ENCODE measurements at regions not wholly inside any gene's neighbourhood (a gene's known extent, or its start where the extent isn't known, plus 50 kb on each side); places are given as distances from the start of the nearest gene placed in this dataset.

- no peak for TF ChIP-seq CTCF (IDR thresholded peaks at IDR 0.05; ENCODE audit: low read depth, low read length)
- DNase-seq (ENCODE audit: low read depth, low spot score): no peak
- in situ Hi-C loops (cut with HindIII; ENCODE audit: low sequenced_read_pairs): no loop called here
- H3K4me3 ChIP-seq (ENCODE audit: low read depth, low read length): no peak overlapping the region
Measured at GRCh38 chr2:12839339-12839738, 122.6 kb downstream of the TRIB2 start.

GRCh38 chr2:12841021-12841420, 124.3 kb downstream of the TRIB2 start:
- DNase-seq (ENCODE audit: low read depth, low spot score): no peak
- no peak for TF ChIP-seq CTCF (IDR thresholded peaks at IDR 0.05; ENCODE audit: low read depth, low read length)
- in situ Hi-C loops (cut with HindIII; ENCODE audit: low sequenced_read_pairs): no loop called here
- no peak overlapping the region for H3K4me3 ChIP-seq (ENCODE audit: low read depth, low read length)

- DNase-seq (ENCODE audit: low read depth, low spot score): no peak
- in situ Hi-C loops (cut with HindIII; ENCODE audit: low sequenced_read_pairs): no loop called here
Measured at GRCh38 chr2:12842917-12843316, 126.2 kb downstream of the TRIB2 start.

GRCh38 chr2:12844511-12844910, 127.8 kb downstream of the TRIB2 start:
- DNase-seq (ENCODE audit: low read depth, low spot score): no peak
- in situ Hi-C loops (cut with HindIII; ENCODE audit: low sequenced_read_pairs): no loop called here
- TF ChIP-seq CTCF (IDR thresholded peaks at IDR 0.05; ENCODE audit: low read depth, low read length): no peak
- H3K4me3 ChIP-seq (ENCODE audit: low read depth, low read length): no peak overlapping the region

More at GRCh38 chr2:12842917-12843316, 126.2 kb downstream of the TRIB2 start:
- TF ChIP-seq CTCF (IDR thresholded peaks at IDR 0.05; ENCODE audit: low read depth, low read length): no peak
- no peak overlapping the region for H3K4me3 ChIP-seq (ENCODE audit: low read depth, low read length)

- H3K4me3 ChIP-seq (ENCODE audit: low read depth, low read length): no peak overlapping the region
- TF ChIP-seq CTCF (IDR thresholded peaks at IDR 0.05; ENCODE audit: low read depth, low read length): no peak
- no peak for DNase-seq (ENCODE audit: low read depth, low spot score)
- in situ Hi-C loops (cut with HindIII; ENCODE audit: low sequenced_read_pairs): no loop called here
Measured at GRCh38 chr2:12847694-12848575, 131.2 kb downstream of the TRIB2 start.

GRCh38 chr2:12852135-12852534, 135.4 kb downstream of the TRIB2 start:
- in situ Hi-C loops (cut with HindIII; ENCODE audit: low sequenced_read_pairs): no loop called here
- DNase-seq (ENCODE audit: low read depth, low spot score): no peak
- no peak overlapping the region for H3K4me3 ChIP-seq (ENCODE audit: low read depth, low read length)
- no peak for TF ChIP-seq CTCF (IDR thresholded peaks at IDR 0.05; ENCODE audit: low read depth, low read length)

Measured in astrocyte of the spinal cord (primary cell).